ENCODE measurements at regions not wholly inside any gene's neighbourhood (a gene's known extent, or its start where the extent isn't known, plus 50 kb on each side); places are given as distances from the start of the nearest gene placed in this dataset.
A peak's percentile ranks its signal among the peaks of the same experiment; 100 is the strongest.

DNA sequence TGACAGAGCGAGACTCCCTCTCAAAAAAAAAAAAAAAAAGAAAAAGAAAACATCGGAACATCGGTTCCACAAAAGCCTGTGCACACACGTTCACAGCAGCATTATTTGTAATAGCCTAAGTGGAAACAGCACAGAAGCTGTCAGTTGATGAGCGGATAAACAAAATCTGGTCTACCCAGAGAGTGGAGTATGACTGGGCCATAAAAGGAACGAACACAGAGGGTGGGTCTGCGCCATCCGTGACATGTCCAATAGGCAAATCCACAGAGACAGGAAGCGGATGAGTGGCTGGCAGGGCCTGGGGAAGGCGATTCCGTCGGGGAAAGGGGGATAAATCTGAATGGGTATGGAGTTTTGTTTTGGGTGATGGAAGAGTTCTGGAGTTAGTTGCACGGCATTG, 212.2 kb upstream of the CIBAR2 start:
- ATAC-seq (no peak), DNase-seq (no peak)
- ChIA-PET CTCF (no interaction called here), POLR2A (interaction anchor here (0.6 kb wide), 1 partner anchor 11 kb away, joined by 3 read pairs; no protein-coding TSS in a partner anchor)
- H3K4me3 Mint-ChIP-seq: no peak overlapping the region
- H3K27ac Mint-ChIP-seq: no peak overlapping the region
- peaks cover 7% of the 10 kb centered on the region for H3K27me3 Mint-ChIP-seq (ENCODE audit: low read depth)
- no peaks in the 10 kb centered on the region for H3K36me3 Mint-ChIP-seq (ENCODE audit: low read depth)
- H3K9me3 Mint-ChIP-seq (ENCODE audit: insufficient read depth): no peaks in the 10 kb centered on the region
- H3K4me1 Mint-ChIP-seq (ENCODE audit: low read depth): no peaks in the 10 kb centered on the region

DNA sequence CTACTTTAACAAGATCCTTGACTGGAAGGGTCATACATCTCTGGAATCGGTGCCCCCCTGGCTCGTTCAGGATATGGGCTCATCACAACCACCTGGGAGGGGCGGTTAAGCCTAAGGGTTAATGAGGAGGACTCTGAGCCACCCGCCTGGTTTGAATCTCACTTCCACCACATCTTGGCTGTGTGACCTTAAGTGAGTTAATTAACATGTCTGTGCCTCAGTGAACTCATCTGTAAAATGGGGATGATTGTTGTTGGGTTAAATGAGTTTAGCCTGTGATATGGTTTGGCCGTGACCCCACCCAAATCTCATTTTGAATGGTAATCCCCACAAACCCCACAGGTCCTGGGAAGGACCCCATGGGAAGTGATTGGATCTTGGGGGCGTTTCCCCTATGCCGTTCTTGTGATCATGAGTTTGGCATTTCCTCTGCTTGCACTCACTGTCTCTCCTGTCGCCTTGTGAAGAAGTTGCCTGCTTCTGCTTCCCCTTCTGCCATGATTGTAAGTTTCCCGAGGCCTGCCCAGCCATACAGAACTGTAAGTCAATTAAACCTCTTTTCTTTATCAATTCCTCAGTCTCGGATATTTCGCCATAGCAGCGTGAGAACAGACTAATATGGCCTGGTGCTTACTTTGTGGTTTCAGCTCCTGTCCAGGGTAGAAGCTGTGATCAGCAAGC, 214.0 kb upstream of the CIBAR2 start:
- Mint-ChIP-seq H3K36me3 (ENCODE audit: low read depth) (no peaks in the 10 kb centered on the region), H3K27me3 (ENCODE audit: low read depth) (peaks cover 13% of the 10 kb centered on the region), H3K4me3 (no peak overlapping the region), H3K27ac (no peak overlapping the region), H3K4me1 (ENCODE audit: low read depth) (peaks cover 10% of the 10 kb centered on the region), H3K9me3 (ENCODE audit: insufficient read depth) (no peaks in the 10 kb centered on the region)
- ChIA-PET CTCF (interaction anchor here (1.4 kb wide), 1 partner anchor 29 kb away, joined by 4 read pairs; no protein-coding TSS in a partner anchor), POLR2A (interaction anchor here (1.2 kb wide), 1 partner anchor 10 kb away, joined by 3 read pairs; no protein-coding TSS in a partner anchor)
- DNase-seq (no peak), ATAC-seq (no peak)

- peaks cover 13% of the 10 kb centered on the region for H3K27me3 Mint-ChIP-seq (ENCODE audit: low read depth)
- DNase-seq: no peak
- POLR2A ChIA-PET: interaction anchor here (1.2 kb wide), 1 partner anchor 9 kb away, joined by 3 read pairs; no protein-coding TSS in a partner anchor
- no peaks in the 10 kb centered on the region for H3K9me3 Mint-ChIP-seq (ENCODE audit: insufficient read depth)
- no peaks in the 10 kb centered on the region for H3K36me3 Mint-ChIP-seq (ENCODE audit: low read depth)
- ATAC-seq: no peak
- H3K27ac Mint-ChIP-seq: no peak overlapping the region
- no peak overlapping the region for H3K4me3 Mint-ChIP-seq
- H3K4me1 Mint-ChIP-seq (ENCODE audit: low read depth): peaks cover 10% of the 10 kb centered on the region
- CTCF ChIA-PET: interaction anchor here (1.4 kb wide), 1 partner anchor 29 kb away, joined by 4 read pairs; no protein-coding TSS in a partner anchor
Measured at GRCh38 chr16:85326794-85327181, 214.5 kb upstream of the CIBAR2 start.

DNA sequence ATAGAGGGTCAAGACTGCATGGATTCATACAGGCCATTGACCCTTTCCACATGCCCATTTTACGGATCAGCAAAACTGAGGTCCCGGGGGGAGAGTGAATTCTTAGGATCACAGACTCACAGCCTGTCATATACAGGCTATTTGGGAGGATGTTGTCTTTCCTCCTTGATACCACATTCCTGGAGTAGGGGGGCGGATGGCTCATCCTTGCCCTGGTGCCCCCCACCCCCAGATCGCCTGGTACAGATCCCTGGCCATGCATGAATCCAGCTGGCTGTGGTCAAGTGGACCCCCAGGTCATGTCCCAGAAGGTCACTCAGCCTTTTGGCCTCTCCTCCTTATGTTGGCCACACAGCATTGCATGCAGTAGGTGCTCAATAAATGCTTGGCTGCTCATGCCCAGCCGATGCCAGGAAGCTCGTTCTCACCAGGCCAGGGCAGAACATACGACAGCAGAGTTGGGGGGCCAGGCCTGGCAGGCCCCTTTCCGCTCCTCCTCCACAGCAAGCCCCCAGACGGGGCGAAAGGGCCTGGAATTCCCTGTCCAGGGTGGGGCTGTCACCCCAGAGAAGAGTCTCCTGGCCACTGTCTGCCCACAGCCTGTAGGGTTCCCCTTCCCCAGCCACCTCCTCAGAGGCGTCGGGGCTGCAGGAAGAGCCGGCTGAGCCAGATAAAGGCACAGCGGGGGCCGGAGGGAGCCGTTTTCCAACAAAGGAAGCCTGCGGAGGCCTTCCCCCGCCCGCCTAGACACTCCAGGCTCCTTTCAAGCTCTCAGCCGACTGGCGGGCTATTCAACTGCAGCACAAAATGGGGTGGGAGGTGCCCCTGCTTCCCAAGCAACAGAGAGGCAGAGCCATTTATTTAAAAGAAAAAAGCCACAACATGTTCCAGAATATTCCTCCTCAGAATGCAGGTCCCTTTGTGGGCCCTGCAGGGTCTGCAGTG, 215.7 kb upstream of the CIBAR2 start:
- Mint-ChIP-seq H3K36me3 (ENCODE audit: low read depth) (no peaks in the 10 kb centered on the region), H3K4me3 (no peak overlapping the region), H3K27ac (no peak overlapping the region), H3K4me1 (ENCODE audit: low read depth) (peaks cover 10% of the 10 kb centered on the region), H3K9me3 (ENCODE audit: insufficient read depth) (no peaks in the 10 kb centered on the region), H3K27me3 (ENCODE audit: low read depth) (peaks cover 13% of the 10 kb centered on the region)
- CTCF ChIA-PET: interaction anchor here (1.0 kb wide), 1 partner anchor 76 kb away, joined by 3 read pairs; no protein-coding TSS in a partner anchor
- ATAC-seq: no peak
- DNase-seq: no peak
- POLR2A ChIA-PET: no interaction called here

- Mint-ChIP-seq H3K4me1 (ENCODE audit: low read depth) (peaks cover 10% of the 10 kb centered on the region), H3K4me3 (no peak overlapping the region), H3K27ac (no peak overlapping the region), H3K36me3 (ENCODE audit: low read depth) (no peaks in the 10 kb centered on the region), H3K9me3 (ENCODE audit: insufficient read depth) (no peaks in the 10 kb centered on the region), H3K27me3 (ENCODE audit: low read depth) (peaks cover 13% of the 10 kb centered on the region)
- no peak for ATAC-seq
- CTCF ChIA-PET: interaction anchor here (1.0 kb wide), 1 partner anchor 76 kb away, joined by 3 read pairs; no protein-coding TSS in a partner anchor
- DNase-seq: no peak
- POLR2A ChIA-PET: no interaction called here
Measured at GRCh38 chr16:85328676-85329058, 216.4 kb upstream of the CIBAR2 start.

- no peak for DNase-seq
- CTCF ChIA-PET: interaction anchor here (0.7 to 2.1 kb wide), 6 partner anchors 21 to 287 kb away, joined by 3 to 13 read pairs (median 6); no protein-coding TSS in a partner anchor
- Mint-ChIP-seq H3K27me3 (ENCODE audit: low read depth) (peaks cover 13% of the 10 kb centered on the region), H3K4me1 (ENCODE audit: low read depth) (peaks cover 10% of the 10 kb centered on the region), H3K9me3 (ENCODE audit: insufficient read depth) (no peaks in the 10 kb centered on the region), H3K36me3 (ENCODE audit: low read depth) (no peaks in the 10 kb centered on the region), H3K4me3 (no peak overlapping the region), H3K27ac (no peak overlapping the region)
- POLR2A ChIA-PET: no interaction called here
- no peak for ATAC-seq
Measured at GRCh38 chr16:85329059-85329812, 217.0 kb upstream of the CIBAR2 start.

DNA sequence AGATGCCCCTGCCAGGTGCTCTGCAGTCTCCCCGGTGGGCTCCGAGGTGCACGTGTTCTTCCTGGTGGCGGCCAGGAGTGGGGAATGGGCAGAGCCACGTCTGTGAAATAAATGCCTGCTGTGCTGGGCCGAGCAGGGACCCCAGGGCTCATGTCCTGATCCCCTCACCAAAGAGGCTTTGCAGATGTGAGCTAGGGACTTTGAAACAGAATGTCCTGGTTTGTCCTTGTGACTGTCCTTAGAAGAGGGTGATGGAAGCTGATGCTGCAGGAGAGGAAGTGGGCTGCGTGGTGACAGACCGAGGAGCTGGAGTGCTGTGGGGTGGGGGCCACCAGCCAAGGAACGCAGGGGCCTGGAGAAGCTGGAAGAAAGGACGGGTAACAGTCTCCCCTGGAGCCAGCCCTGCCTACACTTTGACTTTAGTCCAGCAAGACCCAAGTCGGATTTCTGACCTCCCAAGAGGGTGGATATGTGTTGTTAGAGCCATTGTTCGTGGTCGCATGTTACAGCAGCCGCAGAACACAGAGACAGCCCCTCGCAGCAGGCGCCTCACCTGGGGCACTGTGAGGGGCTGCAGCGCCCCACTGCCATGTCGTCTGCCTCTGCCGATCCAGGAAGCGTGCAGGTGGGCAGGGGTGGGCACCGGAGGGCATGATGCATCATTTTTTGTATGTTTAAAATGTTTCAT, 217.9 kb upstream of the CIBAR2 start:
- POLR2A ChIA-PET: interaction anchor here (0.6 kb wide), 1 partner anchor 312 kb away, joined by 3 read pairs; no protein-coding TSS in a partner anchor

GRCh38 chr16:85330694-85331188, 218.5 kb upstream of the CIBAR2 start:
- no peaks in the 10 kb centered on the region for H3K36me3 Mint-ChIP-seq (ENCODE audit: low read depth)
- POLR2A ChIA-PET: interaction anchor here (0.6 kb wide), 1 partner anchor 311 kb away, joined by 3 read pairs; no protein-coding TSS in a partner anchor
- ATAC-seq: peak; percentile 78

More for the DNA sequence above, 217.9 kb upstream of the CIBAR2 start:
- H3K36me3 Mint-ChIP-seq (ENCODE audit: low read depth): no peaks in the 10 kb centered on the region
- peaks cover 17% of the 10 kb centered on the region for H3K4me1 Mint-ChIP-seq (ENCODE audit: low read depth)
- H3K27me3 Mint-ChIP-seq (ENCODE audit: low read depth): peaks cover 13% of the 10 kb centered on the region
- H3K9me3 Mint-ChIP-seq (ENCODE audit: insufficient read depth): no peaks in the 10 kb centered on the region
- no peak for ATAC-seq
- CTCF ChIA-PET: interaction anchor here (0.5 to 2.1 kb wide), 12 partner anchors 9 to 286 kb away, joined by 3 to 16 read pairs (median 4); no protein-coding TSS in a partner anchor
- no peak for DNase-seq
- no peak overlapping the region for H3K27ac Mint-ChIP-seq
- H3K4me3 Mint-ChIP-seq: no peak overlapping the region

DNA sequence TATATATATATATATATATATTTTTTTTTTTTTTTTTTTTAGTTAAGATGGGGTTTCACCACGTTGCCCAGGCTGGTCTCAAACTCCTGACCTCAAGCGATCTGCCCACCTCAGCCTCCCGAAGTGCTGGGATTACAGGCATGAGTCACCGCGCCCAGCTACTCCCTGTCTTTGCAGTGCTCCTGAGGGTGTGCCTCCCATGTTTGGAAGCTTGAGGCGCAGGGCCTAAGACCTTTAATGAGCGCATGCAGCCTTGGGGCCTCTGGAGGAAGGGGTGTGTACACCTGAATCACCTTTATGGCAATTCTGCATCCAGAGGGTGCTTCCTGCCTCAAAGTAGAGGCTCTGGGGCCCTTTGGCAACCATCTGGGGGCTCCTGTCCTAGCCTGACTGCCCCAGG, 219.4 kb upstream of the CIBAR2 start:
- Mint-ChIP-seq H3K27ac (no peak overlapping the region), H3K36me3 (ENCODE audit: low read depth) (no peaks in the 10 kb centered on the region), H3K4me3 (no peak overlapping the region), H3K27me3 (ENCODE audit: low read depth) (peaks cover 16% of the 10 kb centered on the region), H3K9me3 (ENCODE audit: insufficient read depth) (no peaks in the 10 kb centered on the region), H3K4me1 (ENCODE audit: low read depth) (peaks cover 22% of the 10 kb centered on the region)
- ATAC-seq (no peak), DNase-seq (no peak)
- ChIA-PET CTCF (interaction anchor here (1.5 to 2.1 kb wide), 5 partner anchors 23 to 284 kb away, joined by 4 to 16 read pairs (median 8); no protein-coding TSS in a partner anchor), POLR2A (no interaction called here)

More at GRCh38 chr16:85330694-85331188, 218.5 kb upstream of the CIBAR2 start:
- CTCF ChIA-PET: interaction anchor here (0.5 to 2.1 kb wide), 11 partner anchors 10 to 285 kb away, joined by 3 to 16 read pairs (median 4); no protein-coding TSS in a partner anchor
- Mint-ChIP-seq H3K4me1 (ENCODE audit: low read depth) (peaks cover 22% of the 10 kb centered on the region), H3K27ac (no peak overlapping the region), H3K4me3 (no peak overlapping the region), H3K9me3 (ENCODE audit: insufficient read depth) (no peaks in the 10 kb centered on the region), H3K27me3 (ENCODE audit: low read depth) (peaks cover 16% of the 10 kb centered on the region)
- peak; percentile 54 for DNase-seq

GRCh38 chr16:85332175-85332574, 219.9 kb upstream of the CIBAR2 start:
- ChIA-PET POLR2A (no interaction called here), CTCF (no interaction called here)
- Mint-ChIP-seq H3K27ac (no peak overlapping the region), H3K4me1 (ENCODE audit: low read depth) (peaks cover 22% of the 10 kb centered on the region), H3K4me3 (no peak overlapping the region), H3K9me3 (ENCODE audit: insufficient read depth) (no peaks in the 10 kb centered on the region), H3K36me3 (ENCODE audit: low read depth) (no peaks in the 10 kb centered on the region), H3K27me3 (ENCODE audit: low read depth) (peaks cover 16% of the 10 kb centered on the region)
- DNase-seq: no peak
- ATAC-seq: no peak
